Right cardiac atrium (tissue), 5 donors: ENCODE measurements at regions not wholly inside any gene's neighbourhood (a gene's known extent, or its start where the extent isn't known, plus 50 kb on each side); places are given as distances from the start of the nearest gene placed in this dataset.

Experiments
- ATAC-seq, 2 donors: fragments of 200-7000 bp; cut with Tn5 transposase; one replicate each; pipeline versions ENCODE4 v1.8.0 to v1.9.1; 2020; ENCODE audit warnings: moderate library complexity in 2 of 2, mild to moderate bottlenecking in 1 of 2
- DNase-seq, 3 donors: peaks; one replicate each; pipeline ENCODE4 v3.0.0-alpha.2; 2020
- H3K27ac ChIP-seq: one replicate; pipeline ENCODE4 v1.5.1; 2013; ENCODE audit warnings: mild to moderate bottlenecking, low read length, control low read depth, moderate library complexity
- H3K27me3 ChIP-seq: one replicate; pipeline ENCODE4 v1.6.1; 2013; ENCODE audit not compliant: control insufficient read depth, insufficient read depth
- H3K4me1 ChIP-seq: one replicate; pipeline ENCODE4 v1.6.1; 2013; ENCODE audit warnings: low read length; ENCODE audit not compliant: control insufficient read depth, insufficient read depth
- H3K4me3 ChIP-seq: one replicate; pipeline ENCODE4 v1.5.1; 2013; ENCODE audit warnings: low read length, control low read depth
- H3K9me3 ChIP-seq: one replicate; pipeline ENCODE4 v1.6.1; 2013; ENCODE audit warnings: low read length; ENCODE audit not compliant: control insufficient read depth
- whole genome bisulfite sequencing: extraction: QIAGEN DNeasy Blood & Tissue Kit; methylation state at CpG from one replicate; pipeline ENCODE4 v1.1.7; 2013; 5-methylcytosine and 5-hydroxymethylcytosine counted together
- intact Hi-C, 4 donors: fragments of 100-400 bp; cut with DNase I; formaldehyde crosslinking; loops; one replicate each; pipeline versions ENCODE4 v1.11.0 to v1.14.0; 2022 to 2023
- donor health status: healthy with polysubstance abuse.
- donor health status: DM: no; HTN: yes; CAD: no.
- donor health status: DM: no; HTN: no; CAD: no.
- donor health status: DM: no; HTN: yes; CAD: no; lungs with severe emphysema.
- donor health status: DM: yes; HTN: yes; CAD: no.

DNA sequence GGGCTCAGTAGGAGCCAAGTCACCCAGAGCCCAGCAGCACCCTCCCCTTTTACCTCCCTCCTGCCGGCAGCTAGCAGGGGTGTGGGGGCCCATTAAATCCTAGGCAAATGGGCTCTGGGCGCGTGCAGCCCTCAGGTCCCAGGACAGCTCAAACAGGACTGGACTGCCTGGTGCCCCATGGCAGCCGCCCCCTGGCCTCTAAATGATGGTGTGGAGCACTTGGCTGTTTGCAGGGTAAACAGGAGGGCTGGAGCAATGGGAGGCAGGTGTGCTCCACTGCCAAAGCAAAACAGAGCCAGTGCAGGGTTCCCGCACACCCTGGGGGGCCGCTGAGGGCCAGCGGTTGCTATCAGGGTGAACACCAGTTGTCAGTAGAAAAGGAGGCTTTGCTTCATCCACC, 55.9 kb upstream of the C5orf58 start:
- ATAC-seq (no peak), DNase-seq (no peak)
- no peaks in the 10 kb centered on the region for H3K9me3 ChIP-seq
- no peak overlapping the region for H3K27ac ChIP-seq
- WGBS = 75% methylated on average over 7 of the region's 7 CpGs
- H3K4me3 ChIP-seq = no peak overlapping the region
- intact Hi-C loops = no loop called here
- no peaks in the 10 kb centered on the region for H3K27me3 ChIP-seq
- H3K4me1 ChIP-seq = no peaks in the 10 kb centered on the region

DNA sequence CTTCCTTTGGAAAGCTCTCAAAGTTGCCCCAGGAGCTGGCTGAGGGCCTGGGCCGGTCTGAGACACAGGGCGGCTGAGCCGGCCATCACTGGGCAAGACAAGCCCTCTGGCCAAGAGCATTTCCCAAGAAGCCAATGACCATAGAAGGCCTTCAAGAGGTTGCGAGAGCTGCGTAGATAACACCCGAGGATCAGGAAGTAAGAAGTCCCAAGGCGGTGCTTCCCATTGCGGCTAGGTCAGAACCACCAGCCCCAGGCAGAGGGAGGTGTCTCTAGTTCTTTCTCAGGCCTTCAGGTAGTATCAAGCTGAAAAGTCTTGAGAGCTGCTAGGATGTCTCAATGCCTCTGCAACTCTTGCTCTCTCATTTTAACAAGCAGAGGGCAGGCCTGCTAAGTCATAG, 54.0 kb upstream of the C5orf58 start:
- Histone ChIP-seq H3K9me3 (no peaks in the 10 kb centered on the region), H3K4me1 (no peaks in the 10 kb centered on the region), H3K27ac (no peak overlapping the region), H3K27me3 (no peaks in the 10 kb centered on the region), H3K4me3 (no peak overlapping the region)
- DNase-seq = no peak
- 83% methylated on average over 8 of the region's 8 CpGs for WGBS
- intact Hi-C loops = no loop called here
- ATAC-seq = no peak

DNA sequence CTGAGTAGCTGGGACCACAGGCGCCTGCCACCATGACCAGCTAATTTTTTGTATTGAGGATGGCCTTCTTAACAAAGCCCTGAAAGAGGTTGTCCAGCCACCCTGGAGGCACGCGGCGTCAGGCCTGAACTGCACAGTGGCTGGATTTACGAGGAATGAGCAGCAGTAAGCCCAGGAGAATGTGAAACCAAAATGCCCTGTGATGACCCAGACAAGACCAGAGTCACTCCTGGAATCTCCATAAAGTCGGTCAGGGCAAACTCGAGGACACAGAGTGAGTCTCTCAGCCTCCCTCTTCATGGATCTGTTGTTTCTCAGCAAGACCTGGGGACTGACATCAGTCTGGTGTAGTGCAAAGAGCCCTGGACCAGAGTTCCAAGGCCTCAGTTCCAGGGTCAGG, 53.2 kb upstream of the C5orf58 start:
- Histone ChIP-seq H3K9me3 (no peaks in the 10 kb centered on the region), H3K27ac (no peak overlapping the region), H3K4me3 (no peak overlapping the region), H3K27me3 (no peaks in the 10 kb centered on the region), H3K4me1 (no peaks in the 10 kb centered on the region)
- DNase-seq = no peak
- ATAC-seq = no peak
- 87% methylated on average over 7 of the region's 7 CpGs for WGBS
- intact Hi-C loops = loop anchor here in 3 of 4 donors (5.0 to 10.0 kb wide), 2 partner anchors 77 to 475 kb away; no protein-coding TSS in a partner anchor

DNA sequence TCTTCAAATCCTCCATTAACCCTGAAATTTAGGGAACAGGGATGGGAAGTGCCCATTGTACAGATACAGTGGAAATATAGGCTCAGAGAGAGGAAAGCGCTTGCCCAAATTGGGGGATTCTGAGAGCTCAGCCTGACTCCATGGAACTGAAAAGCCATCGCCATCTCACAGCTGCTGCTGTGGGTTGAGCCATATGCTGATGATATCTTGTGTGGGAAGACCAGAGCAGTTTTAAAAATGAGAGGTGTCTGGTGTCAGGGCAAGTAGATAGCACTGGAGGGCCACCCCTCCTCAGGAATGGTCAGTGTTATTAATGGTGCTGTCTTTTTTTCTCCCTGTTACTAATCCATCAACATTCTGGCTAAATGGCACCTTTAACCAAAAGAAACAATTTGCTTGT, 50.9 kb upstream of the C5orf58 start:
- ATAC-seq (no peak), DNase-seq (no peak)
- no peaks in the 10 kb centered on the region for H3K9me3 ChIP-seq
- no peak overlapping the region for H3K4me3 ChIP-seq
- no peaks in the 10 kb centered on the region for H3K27me3 ChIP-seq
- WGBS = 94% methylated on average over 2 of the region's 2 CpGs
- intact Hi-C loops = loop anchor here in 3 of 4 donors (2.0 to 10.0 kb wide), 3 partner anchors 80 to 477 kb away; no protein-coding TSS in a partner anchor
- H3K27ac ChIP-seq = no peak overlapping the region
- no peaks in the 10 kb centered on the region for H3K4me1 ChIP-seq

DNA sequence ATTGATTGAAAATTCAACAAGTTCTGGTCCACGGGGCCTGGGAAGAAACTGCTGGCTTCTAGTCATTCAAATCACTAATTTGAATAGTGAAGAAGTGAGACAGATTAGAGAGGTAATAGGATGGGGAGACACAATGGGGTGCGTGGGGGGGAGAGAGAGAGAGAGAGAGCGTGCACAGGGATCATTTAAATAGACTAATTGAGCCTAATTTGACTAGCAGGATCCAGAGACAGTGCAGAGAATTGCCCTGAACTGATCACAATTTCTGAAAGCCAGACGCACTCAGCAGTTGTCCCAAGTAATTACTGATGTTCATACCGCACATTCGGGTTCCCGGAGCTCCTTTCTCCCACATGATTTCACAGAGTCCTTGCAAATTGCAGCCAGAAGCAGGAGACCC, 50.3 kb upstream of the C5orf58 start:
- ATAC-seq (no peak), DNase-seq (no peak)
- H3K4me1 ChIP-seq = no peaks in the 10 kb centered on the region
- intact Hi-C loops = loop anchor here in 3 of 4 donors (2.0 to 10.0 kb wide), 3 partner anchors 80 to 478 kb away; no protein-coding TSS in a partner anchor
- H3K9me3 ChIP-seq = no peaks in the 10 kb centered on the region
- no peaks in the 10 kb centered on the region for H3K27me3 ChIP-seq
- 82% methylated on average over 7 of the region's 7 CpGs for WGBS
- H3K4me3 ChIP-seq = no peak overlapping the region
- no peak overlapping the region for H3K27ac ChIP-seq
